ENCODE measurements at regions not wholly inside any gene's neighbourhood (a gene's known extent, or its start where the extent isn't known, plus 50 kb on each side); places are given as distances from the start of the nearest gene placed in this dataset.

DNA sequence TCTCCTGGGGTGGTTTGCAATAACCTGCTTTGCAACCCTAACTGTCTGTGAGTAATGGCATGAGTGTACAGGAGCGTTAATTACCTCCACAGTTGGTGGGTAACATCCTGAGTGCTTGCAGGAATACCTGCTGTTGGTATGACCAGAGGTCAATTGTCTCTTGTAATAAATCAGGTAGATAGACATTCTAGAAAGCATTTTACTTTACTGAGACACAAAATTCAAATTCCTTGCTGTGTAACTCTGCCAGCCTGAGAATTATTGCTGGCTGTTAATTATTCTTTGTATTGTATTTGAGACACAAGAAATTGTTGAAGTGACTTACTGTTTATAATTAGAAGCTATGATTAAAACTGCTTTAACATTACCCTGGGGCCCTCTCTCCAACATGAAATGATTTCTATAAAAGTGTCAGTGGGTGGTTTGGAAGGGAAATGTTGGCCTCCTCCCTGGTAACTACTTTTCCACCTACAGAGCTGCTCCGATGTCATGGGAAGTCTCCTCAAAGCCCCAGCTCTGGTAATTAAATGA, 150.8 kb upstream of the ADCY2 start:
- TF ChIP-seq CTCF (conservative IDR thresholded peaks at IDR 0.05; ENCODE audit: low read depth, low read length), result no peak
- no peak for TF ChIP-seq EZH2 (IDR thresholded peaks at IDR 0.05; ENCODE audit: borderline replicate concordance, low read depth, low read length, poor library complexity, severe bottlenecking)

Data from A673 (cell line).